MG63 (cell line): ENCODE measurements at regions not wholly inside any gene's neighbourhood (a gene's known extent, or its start where the extent isn't known, plus 50 kb on each side); places are given as distances from the start of the nearest gene placed in this dataset.
"Not testable (repeated sequence)": the region's sequence is repeated elsewhere in the genome, so short reads cannot be mapped to it uniquely, and the experiment has no call there.

Experiments used
- DNase-seq: peaks from one replicate; pipeline ENCODE4 v3.0.0-alpha.2; 2020
- H3K27me3 ChIP-seq: fragments of 250-450 bp; sonication (Bioruptor Pico); 2 replicates; pipeline ENCODE4 v1.5.1; 2020; ENCODE audit warnings: mild to moderate bottlenecking, moderate library complexity
- H3K36me3 ChIP-seq: fragments of 250-450 bp; sonication (Bioruptor Pico); 2 replicates; pipeline ENCODE4 v1.5.1; 2020; ENCODE audit warnings: mild to moderate bottlenecking, moderate library complexity
- H3K4me3 ChIP-seq: fragments of 250-450 bp; sonication (Bioruptor Pico); 2 replicates; pipeline ENCODE4 v1.5.1; 2020; ENCODE audit warnings: mild to moderate bottlenecking, moderate library complexity
- H3K9me3 ChIP-seq: fragments of 250-450 bp; sonication (Bioruptor Pico); 2 replicates; pipeline ENCODE4 v1.5.1; 2020; ENCODE audit warnings: mild to moderate bottlenecking, moderate library complexity

- Histone ChIP-seq H3K27me3 (no peaks in the 10 kb centered on the region), H3K4me3 (no peak overlapping the region), H3K36me3 (no peaks in the 10 kb centered on the region), H3K9me3 (no peaks in the 10 kb centered on the region)
- DNase-seq = no peak
Observed at GRCh38 chr6:81886157-81886556, 133.7 kb upstream of the TENT5A start.

- Histone ChIP-seq H3K36me3 (no peaks in the 10 kb centered on the region), H3K9me3 (no peaks in the 10 kb centered on the region; the same call in 1 of the 2 replicates), H3K27me3 (no peaks in the 10 kb centered on the region), H3K4me3 (no peak overlapping the region)
- DNase-seq = no peak
Observed at GRCh38 chr6:81881660-81882059, 129.2 kb upstream of the TENT5A start.

- Histone ChIP-seq H3K27me3 (no peaks in the 10 kb centered on the region), H3K4me3 (no peak overlapping the region), H3K36me3 (no peaks in the 10 kb centered on the region), H3K9me3 (no peaks in the 10 kb centered on the region; the same call in 1 of the 2 replicates)
- no peak for DNase-seq
Observed at GRCh38 chr6:81878479-81878878, 126.0 kb upstream of the TENT5A start.

- H3K9me3 ChIP-seq = peaks cover under 1% of the 10 kb centered on the region
- no peak overlapping the region for H3K4me3 ChIP-seq
- no peak for DNase-seq
- H3K27me3 ChIP-seq = no peaks in the 10 kb centered on the region
- no peaks in the 10 kb centered on the region for H3K36me3 ChIP-seq
Observed at GRCh38 chr6:81876971-81877370, 124.5 kb upstream of the TENT5A start.

DNA sequence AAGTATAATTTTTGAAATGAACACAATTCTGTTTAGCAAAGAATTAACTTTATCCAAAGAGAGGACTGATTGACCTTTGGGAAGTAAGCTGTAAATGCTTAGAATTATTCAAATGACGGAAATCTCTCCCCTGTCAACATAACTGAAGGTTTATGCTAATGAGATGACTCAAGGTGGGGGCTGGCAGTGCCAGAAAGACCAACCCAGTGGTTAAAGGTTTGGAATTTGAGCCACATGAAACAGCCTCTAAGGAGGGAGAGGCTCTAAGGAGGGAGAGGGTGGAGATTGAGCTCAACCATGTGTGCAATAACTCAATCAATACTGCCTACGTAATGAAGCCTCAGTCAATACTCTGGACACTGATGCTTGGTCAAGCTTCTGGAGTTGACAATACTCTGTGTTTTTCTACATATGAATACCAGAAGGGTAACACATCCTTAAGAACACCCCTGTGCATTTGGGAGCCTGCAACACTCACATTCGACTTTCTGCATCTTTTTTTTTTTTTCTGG is 123.4 kb upstream of the TENT5A start:
- Histone ChIP-seq H3K4me3 (no peak overlapping the region), H3K36me3 (no peaks in the 10 kb centered on the region)
- DNase-seq = no peak

GRCh38 chr6:81869749-81870508 is 117.4 kb upstream of the TENT5A start:
- not testable (repeated sequence) for H3K9me3 ChIP-seq, H3K4me3 ChIP-seq, H3K36me3 ChIP-seq, H3K27me3 ChIP-seq, DNase-seq

More for the DNA sequence above, 123.4 kb upstream of the TENT5A start:
- no peaks in the 10 kb centered on the region for H3K27me3 ChIP-seq
- peaks cover 8% of the 10 kb centered on the region for H3K9me3 ChIP-seq

GRCh38 chr6:81865712-81866111 is 113.2 kb upstream of the TENT5A start:
- Histone ChIP-seq H3K9me3 (no peaks in the 10 kb centered on the region; the same call in 1 of the 2 replicates), H3K36me3 (no peaks in the 10 kb centered on the region), H3K27me3 (no peaks in the 10 kb centered on the region), H3K4me3 (no peak overlapping the region)
- DNase-seq = peak; percentile 30

GRCh38 chr6:81864124-81864523 is 111.6 kb upstream of the TENT5A start:
- Histone ChIP-seq H3K9me3 (no peaks in the 10 kb centered on the region; the same call in 1 of the 2 replicates), H3K36me3 (no peaks in the 10 kb centered on the region), H3K4me3 (no peak overlapping the region), H3K27me3 (no peaks in the 10 kb centered on the region)
- no peak for DNase-seq

- H3K27me3 ChIP-seq = no peaks in the 10 kb centered on the region
- H3K4me3 ChIP-seq = no peak overlapping the region
- no peaks in the 10 kb centered on the region; the same call in 1 of the 2 replicates for H3K9me3 ChIP-seq
- H3K36me3 ChIP-seq = no peaks in the 10 kb centered on the region
- no peak for DNase-seq
Observed at GRCh38 chr6:81863123-81863522, 110.6 kb upstream of the TENT5A start.

- Histone ChIP-seq H3K27me3 (no peaks in the 10 kb centered on the region), H3K4me3 (no peak overlapping the region), H3K9me3 (no peaks in the 10 kb centered on the region), H3K36me3 (no peaks in the 10 kb centered on the region)
- DNase-seq = no peak
Observed at GRCh38 chr6:81861281-81861680, 108.8 kb upstream of the TENT5A start.

DNA sequence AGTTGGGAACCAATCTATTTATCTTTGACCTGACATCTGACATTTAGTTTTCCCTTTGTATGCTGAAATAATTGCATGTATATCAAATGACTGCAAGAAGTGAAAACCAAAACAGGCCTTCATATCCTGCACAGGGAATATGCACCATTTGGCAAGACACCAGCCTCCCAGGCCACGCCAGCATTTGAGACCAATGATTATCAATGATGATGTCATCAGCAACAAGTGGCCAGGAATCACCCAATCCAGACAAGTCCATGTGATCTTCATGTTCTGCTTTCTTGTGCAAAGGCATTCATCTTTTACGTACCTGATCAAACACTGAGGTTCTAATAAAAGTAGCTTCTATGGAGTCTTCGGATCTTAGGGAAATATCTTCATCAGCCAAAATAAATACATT is 107.4 kb upstream of the TENT5A start:
- no peaks in the 10 kb centered on the region for H3K9me3 ChIP-seq
- peak; percentile 10 for DNase-seq
- H3K27me3 ChIP-seq = no peaks in the 10 kb centered on the region
- H3K4me3 ChIP-seq = no peak overlapping the region
- no peaks in the 10 kb centered on the region for H3K36me3 ChIP-seq

DNA sequence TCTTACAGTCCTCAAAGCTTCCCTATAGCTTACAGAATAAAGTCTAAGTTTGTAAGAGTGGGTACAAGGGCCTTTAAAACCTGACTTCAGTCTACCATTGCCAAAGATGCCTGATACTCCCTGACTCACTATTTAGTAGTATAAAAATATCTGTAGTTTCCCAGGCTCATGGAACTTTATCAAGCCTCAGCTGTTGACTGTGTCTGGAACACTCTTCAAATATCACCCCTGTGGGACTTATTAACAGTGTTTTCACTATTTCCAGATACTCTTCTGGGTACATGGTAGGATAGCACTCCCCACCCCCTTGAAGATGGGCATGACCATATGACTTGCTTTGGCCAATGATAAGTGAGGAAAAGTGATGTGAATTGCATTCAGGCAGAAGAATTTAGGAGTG is 105.3 kb upstream of the TENT5A start:
- no peak overlapping the region for H3K4me3 ChIP-seq
- H3K36me3 ChIP-seq = no peaks in the 10 kb centered on the region
- no peaks in the 10 kb centered on the region for H3K9me3 ChIP-seq
- DNase-seq = no peak
- no peaks in the 10 kb centered on the region for H3K27me3 ChIP-seq

DNA sequence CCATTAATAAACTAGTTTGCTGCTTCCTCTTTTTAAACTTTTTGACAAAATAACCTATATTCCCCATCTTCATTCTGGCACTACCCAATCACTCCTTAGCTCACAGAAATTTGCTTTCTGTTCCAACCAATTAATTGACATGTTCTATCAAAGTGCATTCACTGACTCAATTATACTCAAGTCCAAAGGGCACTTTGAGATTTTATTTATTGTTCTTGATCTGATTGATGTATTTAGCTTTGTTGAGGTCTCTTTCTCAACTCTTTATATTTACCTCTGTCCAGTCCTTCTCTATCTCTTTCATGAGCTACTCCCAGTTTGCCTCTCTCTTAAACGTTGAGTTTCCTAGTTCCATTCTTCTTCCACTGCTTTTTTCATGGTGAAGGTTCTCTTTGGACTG is 104.4 kb upstream of the TENT5A start:
- no peak for DNase-seq
- Histone ChIP-seq H3K36me3 (no peaks in the 10 kb centered on the region), H3K4me3 (no peak overlapping the region), H3K27me3 (no peaks in the 10 kb centered on the region), H3K9me3 (no peaks in the 10 kb centered on the region)

GRCh38 chr6:81854474-81854873 is 102.0 kb upstream of the TENT5A start:
- no peak for DNase-seq
- Histone ChIP-seq H3K27me3 (no peaks in the 10 kb centered on the region), H3K9me3 (no peaks in the 10 kb centered on the region), H3K4me3 (no peak overlapping the region), H3K36me3 (no peaks in the 10 kb centered on the region)

- Histone ChIP-seq H3K36me3 (no peaks in the 10 kb centered on the region), H3K4me3 (no peak overlapping the region), H3K9me3 (no peaks in the 10 kb centered on the region), H3K27me3 (no peaks in the 10 kb centered on the region)
- no peak for DNase-seq
Observed at GRCh38 chr6:81853975-81854374, 101.5 kb upstream of the TENT5A start.

DNA sequence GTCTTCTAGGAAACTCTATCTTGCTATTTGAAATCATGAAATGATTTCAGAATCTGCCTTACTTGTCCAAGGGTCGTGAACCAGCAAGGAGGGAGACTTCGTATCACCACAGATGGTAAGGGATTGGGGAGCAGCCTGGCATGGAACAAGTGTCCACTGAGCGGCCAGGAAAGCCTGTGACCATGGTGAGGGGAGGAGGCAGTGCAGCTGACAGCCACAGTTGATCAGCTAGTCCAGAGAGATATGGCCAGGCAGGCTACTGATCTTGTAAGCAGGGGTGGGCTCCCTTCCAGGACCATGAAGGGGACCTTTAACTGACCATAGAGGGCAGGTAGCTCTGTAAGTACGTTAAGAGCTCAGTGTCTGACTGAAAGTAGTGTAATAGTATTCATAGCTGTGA is 96.8 kb upstream of the TENT5A start:
- no peak for DNase-seq
- Histone ChIP-seq H3K36me3 (no peaks in the 10 kb centered on the region), H3K4me3 (no peak overlapping the region), H3K27me3 (no peaks in the 10 kb centered on the region), H3K9me3 (no peaks in the 10 kb centered on the region; the same call in 1 of the 2 replicates)

DNA sequence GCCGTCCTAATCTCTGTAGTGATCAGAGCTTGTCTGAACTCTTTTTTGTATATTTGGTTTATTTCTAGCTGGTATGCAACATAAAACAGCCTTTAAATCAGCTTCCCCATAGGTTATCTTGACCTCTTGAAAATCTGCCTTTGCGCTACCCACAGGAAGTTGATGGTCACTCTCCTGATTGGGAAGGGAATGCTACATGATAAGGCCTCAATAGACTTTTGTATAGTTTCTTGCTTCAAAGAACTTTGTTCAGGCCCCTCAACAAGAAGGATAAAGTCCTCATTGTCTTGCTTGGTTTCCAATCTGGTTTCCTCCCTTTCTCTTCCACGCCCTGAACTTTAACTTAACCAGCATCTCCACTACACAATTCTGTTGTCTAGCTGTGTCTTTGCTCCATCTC is 95.4 kb upstream of the TENT5A start:
- no peaks in the 10 kb centered on the region for H3K36me3 ChIP-seq
- no peaks in the 10 kb centered on the region; the same call in 1 of the 2 replicates for H3K9me3 ChIP-seq
- DNase-seq = no peak
- H3K4me3 ChIP-seq = no peak overlapping the region
- H3K27me3 ChIP-seq = no peaks in the 10 kb centered on the region

GRCh38 chr6:81844686-81845085 is 92.2 kb upstream of the TENT5A start:
- Histone ChIP-seq H3K9me3 (no peaks in the 10 kb centered on the region; the same call in 1 of the 2 replicates), H3K27me3 (no peaks in the 10 kb centered on the region)
- no peak for DNase-seq

More at GRCh38 chr6:81844686-81845085, 92.2 kb upstream of the TENT5A start:
- no peaks in the 10 kb centered on the region for H3K36me3 ChIP-seq
- no peak overlapping the region for H3K4me3 ChIP-seq
